Astrocyte of the spinal cord (primary cell): ENCODE measurements at regions not wholly inside any gene's neighbourhood (a gene's known extent, or its start where the extent isn't known, plus 50 kb on each side); places are given as distances from the start of the nearest gene placed in this dataset.

ENCODE experiments used
- DNase-seq: peaks from one replicate; pipeline ENCODE4 v3.0.0; 2011; ENCODE audit warnings: low read depth, low spot score
- H3K4me3 ChIP-seq: 2 replicates; pipeline ENCODE4 v1.5.1; 2011; ENCODE audit warnings: low read depth, mild to moderate bottlenecking, low read length, moderate library complexity
- in situ Hi-C: cut with HindIII; loops from 2 replicates; pipeline ENCODE4 v1.10.0; 2017; ENCODE audit warnings: low sequenced_read_pairs
- TF ChIP-seq, protein P1 (sequence below): IDR thresholded peaks from 2 replicates; pipeline ENCODE4 v1.5.1; 2012; ENCODE audit warnings: low read depth, mild to moderate bottlenecking, low read length, inconsistent platforms

DNA sequence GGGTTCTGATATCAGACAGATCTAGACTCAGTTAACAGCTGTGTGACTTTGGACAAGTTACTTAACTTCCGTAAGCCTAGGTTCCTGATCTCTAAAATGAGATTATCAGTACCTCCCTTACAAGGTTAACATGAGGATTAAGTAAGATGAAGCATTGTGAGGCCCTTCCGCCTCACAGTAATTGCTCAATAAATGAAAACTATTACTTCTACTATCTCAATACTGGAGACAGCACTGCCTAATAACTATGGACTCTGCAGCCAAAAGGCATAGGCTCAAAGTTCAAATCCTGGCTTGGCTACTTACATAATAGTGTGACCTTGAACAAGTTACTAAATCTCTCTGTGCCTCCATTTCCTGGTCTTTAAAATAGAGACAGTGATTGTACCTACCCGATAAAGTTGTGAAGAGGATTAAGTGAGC lies 82.0 kb upstream of the ATP11B start:
- TF ChIP-seq, protein P1, sequence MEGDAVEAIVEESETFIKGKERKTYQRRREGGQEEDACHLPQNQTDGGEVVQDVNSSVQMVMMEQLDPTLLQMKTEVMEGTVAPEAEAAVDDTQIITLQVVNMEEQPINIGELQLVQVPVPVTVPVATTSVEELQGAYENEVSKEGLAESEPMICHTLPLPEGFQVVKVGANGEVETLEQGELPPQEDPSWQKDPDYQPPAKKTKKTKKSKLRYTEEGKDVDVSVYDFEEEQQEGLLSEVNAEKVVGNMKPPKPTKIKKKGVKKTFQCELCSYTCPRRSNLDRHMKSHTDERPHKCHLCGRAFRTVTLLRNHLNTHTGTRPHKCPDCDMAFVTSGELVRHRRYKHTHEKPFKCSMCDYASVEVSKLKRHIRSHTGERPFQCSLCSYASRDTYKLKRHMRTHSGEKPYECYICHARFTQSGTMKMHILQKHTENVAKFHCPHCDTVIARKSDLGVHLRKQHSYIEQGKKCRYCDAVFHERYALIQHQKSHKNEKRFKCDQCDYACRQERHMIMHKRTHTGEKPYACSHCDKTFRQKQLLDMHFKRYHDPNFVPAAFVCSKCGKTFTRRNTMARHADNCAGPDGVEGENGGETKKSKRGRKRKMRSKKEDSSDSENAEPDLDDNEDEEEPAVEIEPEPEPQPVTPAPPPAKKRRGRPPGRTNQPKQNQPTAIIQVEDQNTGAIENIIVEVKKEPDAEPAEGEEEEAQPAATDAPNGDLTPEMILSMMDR, result no peak
- no peak for DNase-seq
- in situ Hi-C loops, result no loop called here
- no peak overlapping the region for H3K4me3 ChIP-seq

DNA sequence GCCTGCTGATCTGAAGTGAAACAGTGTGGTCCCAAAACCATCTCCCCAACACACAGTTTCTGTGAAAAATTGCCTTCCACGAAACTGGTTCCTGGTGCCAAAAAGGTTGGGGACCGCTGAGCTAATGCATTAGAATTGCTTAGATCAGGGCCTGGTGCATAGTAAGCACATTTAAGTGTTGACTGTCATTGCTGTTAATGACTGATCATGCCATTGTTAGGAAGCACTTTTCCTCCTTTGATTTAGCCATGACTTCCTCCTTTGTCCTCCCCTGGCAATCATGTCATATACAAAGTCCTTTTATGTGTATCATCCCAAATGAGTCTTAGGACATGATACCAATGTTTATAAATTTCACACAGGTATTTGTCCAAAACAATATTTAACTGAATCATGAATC lies 81.5 kb upstream of the ATP11B start:
- TF ChIP-seq, protein P1, result no peak
- DNase-seq, result no peak
- H3K4me3 ChIP-seq, result no peak overlapping the region
- in situ Hi-C loops, result no loop called here

DNA sequence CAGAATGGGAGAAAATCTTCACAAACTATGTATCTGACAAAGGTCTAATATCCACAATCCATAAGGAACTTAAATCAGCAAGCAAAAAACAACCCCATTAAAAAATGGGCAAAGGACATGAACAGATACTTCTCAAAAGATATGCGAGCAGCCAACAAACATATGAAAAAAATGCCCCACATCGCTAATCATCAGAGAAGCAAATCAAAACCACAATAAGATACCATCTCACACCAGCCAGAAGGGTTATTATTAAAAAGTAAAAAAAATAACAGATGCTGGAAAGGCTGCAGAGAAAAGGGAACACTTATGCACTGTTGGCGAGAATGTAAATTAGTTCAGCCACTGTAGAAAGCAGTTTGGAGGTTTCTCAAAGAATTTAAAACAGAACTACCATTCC lies 80.2 kb upstream of the ATP11B start:
- DNase-seq, result no peak
- in situ Hi-C loops, result no loop called here
- H3K4me3 ChIP-seq, result no peak overlapping the region
- TF ChIP-seq, protein P1, result no peak

DNA sequence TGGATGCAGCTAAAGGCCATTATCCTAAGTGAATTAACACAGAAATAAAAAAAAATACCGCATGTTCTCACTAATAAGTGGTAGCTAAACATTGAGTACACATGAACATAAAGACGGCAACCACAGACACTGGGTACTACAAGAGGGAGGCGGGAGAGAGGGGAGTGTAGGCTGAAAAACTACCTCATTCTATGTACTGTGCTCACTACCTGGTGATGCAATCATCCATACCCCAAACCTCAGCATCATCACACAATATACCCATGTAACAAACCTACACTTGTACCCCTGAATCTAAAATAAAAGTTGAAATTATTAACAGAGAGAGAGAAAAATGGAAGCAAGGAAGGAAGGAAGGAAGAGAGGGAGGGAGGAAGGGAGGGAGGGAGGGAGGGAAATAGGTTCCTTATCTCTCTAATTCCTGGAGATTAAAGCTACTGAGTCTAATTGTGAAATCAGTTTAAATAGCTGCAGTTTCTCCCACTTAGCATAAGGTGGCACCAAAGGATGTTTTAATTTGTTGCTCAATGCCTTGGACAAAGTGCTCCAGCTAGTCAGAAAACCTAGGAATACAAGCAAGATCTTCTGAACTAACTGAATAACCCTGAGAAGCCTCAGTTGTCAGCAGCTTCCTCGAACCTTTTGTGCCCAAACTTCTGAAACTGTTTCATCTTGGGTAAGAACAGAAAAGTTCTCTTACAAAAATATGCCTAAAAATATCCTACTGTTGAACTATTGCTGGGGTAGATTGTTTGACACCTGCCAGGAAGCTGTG lies 79.4 kb upstream of the ATP11B start:
- peak; percentile 71 for DNase-seq
- TF ChIP-seq, protein P1, result peak; percentile 66
- H3K4me3 ChIP-seq, result no peak overlapping the region
- in situ Hi-C loops, result no loop called here

DNA sequence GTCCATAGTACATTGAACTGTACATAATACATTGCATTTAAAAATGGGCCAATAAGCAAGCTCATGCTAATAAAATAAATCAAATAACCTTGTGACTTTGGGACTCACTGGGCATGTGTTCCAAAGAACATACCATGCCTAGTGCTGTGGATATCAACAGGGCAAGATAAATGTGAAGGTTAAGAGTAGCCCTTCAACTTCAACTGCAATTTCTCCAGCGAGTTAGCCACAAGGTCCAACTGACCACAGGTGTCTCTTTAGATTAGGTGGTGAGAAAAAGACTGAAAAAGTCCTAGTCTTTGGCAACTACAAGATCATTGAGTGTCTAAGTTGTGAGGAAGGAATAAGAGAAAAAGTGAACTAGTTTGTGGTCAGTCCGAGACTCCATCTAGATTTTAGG lies 78.3 kb upstream of the ATP11B start:
- no peak for DNase-seq
- in situ Hi-C loops, result no loop called here
- TF ChIP-seq, protein P1, result no peak
- H3K4me3 ChIP-seq, result no peak overlapping the region

DNA sequence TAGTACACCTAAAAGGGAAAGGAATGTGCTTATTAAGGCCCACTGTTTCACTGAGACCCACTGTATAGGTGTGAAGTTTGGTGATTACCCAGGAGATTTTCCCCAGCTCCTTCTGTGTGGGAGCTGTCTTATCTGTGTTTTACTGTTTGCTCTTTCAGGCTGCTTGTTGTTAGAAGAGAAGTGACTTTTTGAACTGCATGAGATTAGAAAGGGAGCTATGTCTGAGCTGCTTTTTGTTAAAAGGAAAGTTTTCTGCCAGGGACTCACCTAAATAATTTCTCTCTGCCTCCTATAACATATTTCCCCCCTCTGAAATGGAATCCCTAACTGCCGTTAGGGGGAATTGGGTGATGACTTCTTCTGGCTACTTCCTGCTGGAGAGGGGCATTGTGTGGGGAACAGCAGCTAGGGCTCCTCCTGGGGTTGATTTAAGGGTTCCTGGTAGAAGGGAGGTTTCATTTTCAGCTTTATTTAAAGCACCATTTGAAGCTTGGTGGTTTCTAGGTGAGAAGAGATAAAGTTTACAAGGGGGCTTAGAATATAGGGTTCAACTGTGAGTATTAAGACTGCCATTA lies 77.1 kb upstream of the ATP11B start:
- DNase-seq, result no peak
- TF ChIP-seq, protein P1, result no peak
- in situ Hi-C loops, result no loop called here
- no peak overlapping the region for H3K4me3 ChIP-seq
